Stomach (tissue), 8 donors: ENCODE measurements at regions not wholly inside any gene's neighbourhood (a gene's known extent, or its start where the extent isn't known, plus 50 kb on each side); places are given as distances from the start of the nearest gene placed in this dataset.

Experiments
- DNase-seq, 2 donors: peaks; one replicate each; pipeline versions ENCODE4 v3.0.0 to v3.0.0-alpha.2; 2013 to 2019
- H3K27ac ChIP-seq, 5 donors: fragments of 200-600 bp in 4 of 5; sonication (generic) in 4 of 5; one replicate each; pipeline ENCODE4 v1.5.1; 2013 to 2019; ENCODE audit warnings: mild to moderate bottlenecking in 1 of 5, moderate library complexity in 1 of 5
- H3K27me3 ChIP-seq, 3 donors: fragments of 200-600 bp; sonication (generic); one replicate each; pipeline ENCODE4 v1.5.1; 2017 to 2019; ENCODE audit warnings: mixed run types in 1 of 3
- H3K36me3 ChIP-seq, 4 donors: fragments of 200-600 bp; sonication (generic); 1 replicate in 3 of 4; 2 replicates in 1 of 4; pipeline ENCODE4 v1.5.1; 2016 to 2019
- H3K4me1 ChIP-seq, 4 donors: fragments of 200-600 bp; sonication (generic); one replicate each; pipeline ENCODE4 v1.5.1; 2016 to 2019
- H3K4me3 ChIP-seq, 4 donors: fragments of 200-600 bp; sonication (generic) in 3 of 4; one replicate each; pipeline ENCODE4 v1.5.1; 2016 to 2019; ENCODE audit warnings: mild to moderate bottlenecking in 1 of 4
- H3K9me3 ChIP-seq, 4 donors: fragments of 200-600 bp; sonication (generic); one replicate each; pipeline ENCODE4 v1.5.1; 2016 to 2019
- EP300 ChIP-seq: sonication (generic); formaldehyde crosslinking; IDR thresholded peaks from one replicate; pipeline ENCODE4 v1.6.1; 2017; ENCODE audit warnings: antibody characterized with exemption
- POLR2A ChIP-seq, 4 donors: fragments of 450-650 bp; IDR thresholded peaks; one replicate each; pipeline ENCODE4 v1.6.1; 2016; ENCODE audit warnings: antibody characterized with exemption in 4 of 4, control low read depth in 2 of 4, mild to moderate bottlenecking in 1 of 4, moderate library complexity in 1 of 4
- POLR2AphosphoS5 ChIP-seq, 3 donors: sonication (generic); formaldehyde crosslinking; IDR thresholded peaks; one replicate each; pipeline ENCODE4 v1.6.1; 2016; ENCODE audit warnings: antibody characterized with exemption in 3 of 3
- WGBS, 5 donors: extraction: QIAGEN DNeasy Blood & Tissue Kit in 3 of 5; methylation state at CpG; one replicate each; pipeline versions ENCODE4 v1.1.5 to v1.1.7; 2013 to 2018; 5-methylcytosine and 5-hydroxymethylcytosine counted together
- intact Hi-C: fragments of 100-400 bp; cut with DNase I; formaldehyde crosslinking; loops from one replicate; pipeline ENCODE4 v1.15.1; 2023; ENCODE audit warnings: low total_unique reads
- TF ChIP-seq, protein P1 (sequence below), 7 experiments: fragments of 450-650 bp in 4 of 7; fragments of 200-600 bp in 3 of 7; sonication (generic) in 3 of 7; IDR thresholded peaks; one replicate each; pipeline ENCODE4 v1.5.1; 2016 to 2019; ENCODE audit warnings: antibody characterized with exemption in 7 of 7, control low read depth in 2 of 7, mild to moderate bottlenecking in 1 of 7
- donor health status: healthy with polysubstance abuse.
- donor health status: Bipolar disorder and iron deficiency.
- donor health status: healthy.

DNA sequence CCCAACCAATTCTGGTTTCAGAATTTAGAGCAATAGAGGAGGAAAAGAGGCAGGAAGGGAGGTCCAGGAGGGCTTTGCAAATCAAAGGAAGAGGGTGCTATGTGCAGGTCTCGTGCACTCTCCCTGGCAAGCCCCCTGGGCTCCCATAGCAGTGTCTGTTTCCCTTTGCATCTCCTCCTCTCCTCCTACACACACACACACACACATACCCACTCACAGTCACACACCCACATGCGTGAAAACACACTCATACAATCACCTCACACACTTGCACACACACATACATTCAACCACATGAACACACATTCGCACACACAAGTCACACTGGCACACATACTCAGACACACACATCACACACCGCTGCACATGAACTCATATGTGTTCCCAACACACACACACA lies 105.3 kb downstream of the OAT start:
- intact Hi-C loops = no loop called here
- Histone ChIP-seq H3K4me1 (no peaks in the 10 kb centered on the region), H3K27ac (no peak overlapping the region), H3K9me3 (no peaks in the 10 kb centered on the region), H3K36me3 (no peaks in the 10 kb centered on the region), H3K27me3 (no peaks in the 10 kb centered on the region), H3K4me3 (no peak overlapping the region)
- DNase-seq = no peak
- TF ChIP-seq, protein P1, sequence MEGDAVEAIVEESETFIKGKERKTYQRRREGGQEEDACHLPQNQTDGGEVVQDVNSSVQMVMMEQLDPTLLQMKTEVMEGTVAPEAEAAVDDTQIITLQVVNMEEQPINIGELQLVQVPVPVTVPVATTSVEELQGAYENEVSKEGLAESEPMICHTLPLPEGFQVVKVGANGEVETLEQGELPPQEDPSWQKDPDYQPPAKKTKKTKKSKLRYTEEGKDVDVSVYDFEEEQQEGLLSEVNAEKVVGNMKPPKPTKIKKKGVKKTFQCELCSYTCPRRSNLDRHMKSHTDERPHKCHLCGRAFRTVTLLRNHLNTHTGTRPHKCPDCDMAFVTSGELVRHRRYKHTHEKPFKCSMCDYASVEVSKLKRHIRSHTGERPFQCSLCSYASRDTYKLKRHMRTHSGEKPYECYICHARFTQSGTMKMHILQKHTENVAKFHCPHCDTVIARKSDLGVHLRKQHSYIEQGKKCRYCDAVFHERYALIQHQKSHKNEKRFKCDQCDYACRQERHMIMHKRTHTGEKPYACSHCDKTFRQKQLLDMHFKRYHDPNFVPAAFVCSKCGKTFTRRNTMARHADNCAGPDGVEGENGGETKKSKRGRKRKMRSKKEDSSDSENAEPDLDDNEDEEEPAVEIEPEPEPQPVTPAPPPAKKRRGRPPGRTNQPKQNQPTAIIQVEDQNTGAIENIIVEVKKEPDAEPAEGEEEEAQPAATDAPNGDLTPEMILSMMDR (IDR thresholded peaks at IDR 0.05) = no peak
- TF ChIP-seq POLR2AphosphoS5 (IDR thresholded peaks at IDR 0.05) (no peak), POLR2A (IDR thresholded peaks at IDR 0.05) (no peak), EP300 (no peak)
- 78 to 86% (median 83%) methylated on average over 4 of the region's 4 CpGs for WGBS, 5 donors

DNA sequence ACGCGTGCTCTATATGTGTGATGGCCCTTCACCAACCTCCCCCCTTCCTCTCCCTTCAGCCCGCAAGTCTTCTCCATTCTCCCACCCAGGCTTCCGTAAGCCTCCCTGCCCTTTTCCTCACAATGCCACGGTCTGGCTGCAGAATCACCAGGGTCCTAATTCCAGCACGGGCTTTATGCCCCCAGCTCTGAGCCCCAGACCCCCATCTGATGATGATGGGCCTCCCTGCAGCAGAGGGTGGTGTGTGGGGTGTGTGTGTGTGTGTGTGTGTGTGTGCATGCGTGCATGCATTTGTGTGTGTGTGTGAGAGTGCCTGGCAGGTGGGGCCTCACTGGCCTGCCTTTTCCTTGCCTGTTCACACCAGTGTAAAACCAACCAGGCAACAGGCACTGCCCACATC lies 109.9 kb downstream of the OAT start:
- 81 to 91% (median 87%) methylated on average over 7 of the region's 7 CpGs for WGBS, 5 donors
- TF ChIP-seq EP300 = no peak
- H3K4me3 ChIP-seq = no peak overlapping the region
- no peaks in the 10 kb centered on the region for H3K27me3 ChIP-seq
- H3K9me3 ChIP-seq = no peaks in the 10 kb centered on the region
- intact Hi-C loops = no loop called here
- no peak for DNase-seq
- no peaks in the 10 kb centered on the region for H3K36me3 ChIP-seq
- no peak overlapping the region for H3K27ac ChIP-seq
- no peaks in the 10 kb centered on the region for H3K4me1 ChIP-seq

DNA sequence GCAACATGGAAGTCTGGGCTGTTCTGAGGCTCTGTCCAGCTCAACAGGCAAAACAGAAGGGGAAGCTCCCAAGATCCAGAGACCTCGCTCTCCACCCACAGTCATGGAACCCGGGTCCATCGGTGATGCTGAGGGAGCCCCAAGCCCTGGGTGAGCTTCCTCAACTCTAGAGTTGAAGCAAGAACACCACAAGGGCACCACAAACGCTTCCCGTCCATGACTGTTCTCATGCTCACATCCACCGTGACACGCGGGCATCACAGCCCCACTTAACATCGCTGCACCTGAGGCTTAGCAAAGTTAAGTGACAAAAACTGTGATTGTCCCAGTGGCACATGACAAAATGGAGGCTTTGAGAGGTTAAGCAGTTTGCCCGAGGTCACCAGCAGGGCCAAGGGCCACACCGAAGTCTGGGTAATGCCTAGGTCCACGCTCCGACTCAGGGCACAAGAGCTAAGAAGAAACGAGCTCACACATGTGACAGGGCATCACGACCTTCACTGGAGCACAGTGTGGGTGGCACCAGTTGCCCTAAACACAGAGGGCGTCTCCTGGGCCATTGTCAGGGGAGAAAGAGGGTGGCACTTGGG lies 110.6 kb downstream of the OAT start:
- intact Hi-C loops = no loop called here
- Histone ChIP-seq H3K36me3 (no peaks in the 10 kb centered on the region), H3K27me3 (no peaks in the 10 kb centered on the region), H3K9me3 (no peaks in the 10 kb centered on the region), H3K4me1 (no peaks in the 10 kb centered on the region), H3K27ac (no peak overlapping the region), H3K4me3 (no peak overlapping the region)
- TF ChIP-seq EP300 (no peak), POLR2A (IDR thresholded peaks at IDR 0.05) (no peak), POLR2AphosphoS5 (IDR thresholded peaks at IDR 0.05) (no peak)
- TF ChIP-seq, protein P1 (IDR thresholded peaks at IDR 0.05) = no peak
- 81 to 88% (median 86%) methylated on average over 16 of the region's 16 CpGs for WGBS, 5 donors
- DNase-seq = no peak

DNA sequence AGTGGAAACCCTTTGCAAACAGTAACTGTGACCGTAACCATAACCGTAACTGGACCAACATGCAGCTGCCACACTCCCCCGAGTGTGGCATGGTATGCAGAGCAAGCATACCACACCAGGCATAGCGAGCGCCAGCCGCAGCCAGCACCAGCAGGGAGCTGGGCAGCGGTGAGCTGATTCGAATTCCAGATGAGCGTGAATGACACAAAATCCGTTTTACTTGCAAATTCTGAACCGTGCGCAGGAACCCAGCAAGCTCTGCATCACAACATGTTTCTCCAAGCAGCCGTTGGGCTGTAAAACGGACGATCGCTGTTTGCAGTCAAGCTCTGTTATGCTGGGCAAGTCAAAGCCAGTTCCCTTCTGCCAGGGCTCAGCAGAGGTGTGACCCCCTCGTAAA lies 111.1 kb downstream of the OAT start:
- no peak overlapping the region for H3K4me3 ChIP-seq
- H3K9me3 ChIP-seq = no peaks in the 10 kb centered on the region
- intact Hi-C loops = no loop called here
- no peak for DNase-seq
- no peak overlapping the region for H3K27ac ChIP-seq
- H3K27me3 ChIP-seq = no peaks in the 10 kb centered on the region
- WGBS, 5 donors = 79 to 91% (median 85%) methylated on average over 8 to 17 of the region's 17 CpGs
- TF ChIP-seq, protein P1 (IDR thresholded peaks at IDR 0.05) = no peak
- no peaks in the 10 kb centered on the region for H3K4me1 ChIP-seq
- H3K36me3 ChIP-seq = no peaks in the 10 kb centered on the region

DNA sequence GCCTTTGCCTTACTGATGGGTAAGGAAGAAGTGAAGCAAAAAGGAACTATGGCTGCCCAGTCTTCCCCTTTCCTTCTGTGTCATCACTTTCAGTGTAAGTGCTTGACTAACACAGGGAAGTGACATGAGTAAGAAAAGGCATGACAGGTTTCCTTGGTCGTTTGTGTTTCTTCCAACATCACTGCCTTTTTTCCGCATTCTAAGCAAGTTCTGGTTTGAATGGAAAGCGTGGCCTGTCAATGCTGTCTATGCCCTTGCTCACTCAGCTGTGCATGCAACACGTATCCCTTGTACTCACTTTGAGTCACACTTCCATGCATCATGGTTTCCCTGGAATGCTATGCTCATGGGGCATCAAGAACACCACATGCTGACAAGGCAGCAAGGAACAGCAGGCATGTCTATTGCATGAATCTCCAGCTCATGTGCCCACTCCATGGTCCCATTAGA lies 111.8 kb downstream of the OAT start:
- H3K9me3 ChIP-seq = no peaks in the 10 kb centered on the region
- no peak overlapping the region for H3K4me3 ChIP-seq
- no peaks in the 10 kb centered on the region for H3K4me1 ChIP-seq
- intact Hi-C loops = no loop called here
- WGBS, 5 donors = 62 to 76% (median 67%) methylated on average over 4 of the region's 4 CpGs
- TF ChIP-seq POLR2AphosphoS5 (IDR thresholded peaks at IDR 0.05) (no peak), EP300 (no peak), POLR2A (IDR thresholded peaks at IDR 0.05) (no peak)
- TF ChIP-seq, protein P1 (IDR thresholded peaks at IDR 0.05) = no peak
- no peak overlapping the region for H3K27ac ChIP-seq
- DNase-seq = peak in 1 of 2 donors; percentile 33
- H3K36me3 ChIP-seq = no peaks in the 10 kb centered on the region
- no peaks in the 10 kb centered on the region for H3K27me3 ChIP-seq
